Right lobe of liver (tissue), 6 donors: ENCODE measurements at regions not wholly inside any gene's neighbourhood (a gene's known extent, or its start where the extent isn't known, plus 50 kb on each side); places are given as distances from the start of the nearest gene placed in this dataset.

ENCODE experiments used
- ATAC-seq, 4 donors: fragments of 200-7000 bp; cut with Tn5 transposase; one replicate each; pipeline ENCODE4 v1.9.1; 2020; ENCODE audit warnings: mild to moderate bottlenecking in 4 of 4, moderate library complexity in 4 of 4
- DNase-seq, 3 donors: peaks; one replicate each; pipeline ENCODE4 v3.0.0-alpha.2; 2020
- H3K27ac ChIP-seq, 3 donors: fragments of 200-600 bp; one replicate each; pipeline ENCODE4 v1.8.0; 2022
- H3K27me3 ChIP-seq, 2 donors: fragments of 200-600 bp; one replicate each; pipeline ENCODE4 v1.8.0; 2022
- H3K36me3 ChIP-seq, 4 donors: fragments of 200-600 bp; sonication (generic) in 1 of 4; one replicate each; pipeline versions ENCODE4 v1.5.1 to v1.8.0; 2017 to 2022; ENCODE audit warnings: control low read depth in 1 of 4
- H3K4me1 ChIP-seq, 4 donors: fragments of 200-600 bp; sonication (generic) in 1 of 4; one replicate each; pipeline versions ENCODE4 v1.5.1 to v1.8.0; 2017 to 2022; ENCODE audit warnings: control low read depth in 1 of 4
- H3K4me3 ChIP-seq, 3 donors: fragments of 200-600 bp; one replicate each; pipeline ENCODE4 v1.8.0; 2022
- H3K9me3 ChIP-seq, 4 donors: fragments of 200-600 bp; sonication (generic) in 1 of 4; one replicate each; pipeline versions ENCODE4 v1.5.1 to v1.8.0; 2017 to 2022; ENCODE audit warnings: control low read depth in 1 of 4
- POLR2A ChIP-seq: fragments of 450-650 bp; IDR thresholded peaks from one replicate; pipeline ENCODE4 v1.6.1; 2017; ENCODE audit warnings: antibody characterized with exemption, mild to moderate bottlenecking
- WGBS: methylation state at CpG from one replicate; pipeline ENCODE4 v1.1.6; 2018; ENCODE audit warnings: low coverage, low lambda C conversion rate; ENCODE audit not compliant: insufficient coverage; ENCODE audit errors: missing lambda C conversion rate; 5-methylcytosine and 5-hydroxymethylcytosine counted together
- intact Hi-C, 2 donors: fragments of 100-400 bp; cut with DNase I; formaldehyde crosslinking; loops; one replicate each; pipeline versions ENCODE4 v1.11.2 to v1.14.1; 2022
- TF ChIP-seq, protein P1 (sequence below), 4 donors: fragments of 200-600 bp in 3 of 4; fragments of 450-650 bp in 1 of 4; IDR thresholded peaks; one replicate each; pipeline versions ENCODE4 v1.5.1 to v1.8.0; 2016 to 2022; ENCODE audit warnings: antibody characterized with exemption in 4 of 4, mild to moderate bottlenecking in 2 of 4
- donor health status: DM: no; HTN: yes; CAD: no.
- donor health status: DM: no; HTN: no; CAD: no.
- donor health status: DM: no; HTN: no; CAD: no.
- donor health status: DM: no; HTN: yes; CAD: no.
- donor health status: DM: no; HTN: yes; CAD: no.

GRCh38 chr4:167435786-167436185 lies 201.5 kb upstream of the SPOCK3 start:
- ATAC-seq (no peak), DNase-seq (no peak)
- no peak overlapping the region for H3K27ac ChIP-seq
- H3K4me1 ChIP-seq = no peaks in the 10 kb centered on the region
- no peaks in the 10 kb centered on the region for H3K36me3 ChIP-seq
- intact Hi-C loops = no loop called here
- H3K9me3 ChIP-seq = peaks cover 0 to 8% (median 0%) of the 10 kb centered on the region in 4 donors
- H3K27me3 ChIP-seq = no peaks in the 10 kb centered on the region
- 55% methylated on average over 3 of the region's 3 CpGs for WGBS
- no peak for TF ChIP-seq POLR2A
- TF ChIP-seq, protein P1, sequence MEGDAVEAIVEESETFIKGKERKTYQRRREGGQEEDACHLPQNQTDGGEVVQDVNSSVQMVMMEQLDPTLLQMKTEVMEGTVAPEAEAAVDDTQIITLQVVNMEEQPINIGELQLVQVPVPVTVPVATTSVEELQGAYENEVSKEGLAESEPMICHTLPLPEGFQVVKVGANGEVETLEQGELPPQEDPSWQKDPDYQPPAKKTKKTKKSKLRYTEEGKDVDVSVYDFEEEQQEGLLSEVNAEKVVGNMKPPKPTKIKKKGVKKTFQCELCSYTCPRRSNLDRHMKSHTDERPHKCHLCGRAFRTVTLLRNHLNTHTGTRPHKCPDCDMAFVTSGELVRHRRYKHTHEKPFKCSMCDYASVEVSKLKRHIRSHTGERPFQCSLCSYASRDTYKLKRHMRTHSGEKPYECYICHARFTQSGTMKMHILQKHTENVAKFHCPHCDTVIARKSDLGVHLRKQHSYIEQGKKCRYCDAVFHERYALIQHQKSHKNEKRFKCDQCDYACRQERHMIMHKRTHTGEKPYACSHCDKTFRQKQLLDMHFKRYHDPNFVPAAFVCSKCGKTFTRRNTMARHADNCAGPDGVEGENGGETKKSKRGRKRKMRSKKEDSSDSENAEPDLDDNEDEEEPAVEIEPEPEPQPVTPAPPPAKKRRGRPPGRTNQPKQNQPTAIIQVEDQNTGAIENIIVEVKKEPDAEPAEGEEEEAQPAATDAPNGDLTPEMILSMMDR (IDR thresholded peaks at IDR 0.05) = no peak
- no peak overlapping the region for H3K4me3 ChIP-seq

DNA sequence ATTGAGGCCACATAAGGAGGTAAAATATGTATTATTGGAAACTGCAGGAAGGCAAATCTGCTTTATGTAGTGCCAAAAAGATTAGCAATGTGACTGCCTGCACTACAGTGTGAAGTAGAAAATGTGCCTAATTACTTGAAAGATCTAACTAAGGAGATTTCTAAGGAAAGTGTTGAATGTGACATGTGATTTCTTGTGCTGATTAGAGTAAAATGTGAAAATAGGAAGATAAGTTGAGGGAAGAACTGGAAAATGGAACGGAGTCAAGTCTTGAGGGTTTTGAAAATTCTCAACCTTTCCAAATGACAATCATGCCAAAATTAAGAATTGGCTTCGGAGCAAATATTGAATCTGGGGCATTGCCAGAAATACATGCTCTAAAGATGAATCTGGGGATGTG lies 209.5 kb upstream of the SPOCK3 start:
- Histone ChIP-seq H3K36me3 (no peaks in the 10 kb centered on the region), H3K4me1 (no peaks in the 10 kb centered on the region), H3K27me3 (peaks cover 0 to 5% of the 10 kb centered on the region in 2 donors), H3K4me3 (no peak overlapping the region), H3K9me3 (no peaks in the 10 kb centered on the region), H3K27ac (no peak overlapping the region)
- WGBS = 47% methylated on average over 2 of the region's 2 CpGs
- DNase-seq (no peak), ATAC-seq (no peak)
- intact Hi-C loops = no loop called here
- TF ChIP-seq, protein P1 (IDR thresholded peaks at IDR 0.05) = no peak
- TF ChIP-seq POLR2A = no peak

DNA sequence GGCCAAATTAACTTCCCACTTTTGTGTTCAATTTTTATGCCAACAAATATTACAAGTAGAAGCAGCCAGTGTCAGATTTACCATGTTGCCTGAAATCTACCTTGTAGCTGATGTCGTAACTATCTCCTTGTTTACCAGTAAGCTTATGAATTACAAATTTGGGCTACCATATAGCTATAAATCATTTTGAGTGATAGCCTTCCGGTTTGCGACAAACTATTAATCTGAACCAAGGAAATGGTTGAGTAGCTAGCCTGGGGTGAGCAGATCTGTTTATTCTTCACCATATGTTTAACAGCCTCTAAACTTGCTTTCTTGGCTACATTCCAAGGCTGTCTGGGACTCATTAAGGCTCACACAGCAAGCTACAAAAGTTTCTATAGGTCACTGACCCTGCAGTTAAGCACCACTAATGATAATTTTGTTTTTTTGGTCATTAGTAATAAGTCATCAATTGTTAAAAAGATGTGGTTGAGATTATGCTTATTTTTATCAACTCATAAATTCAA lies 218.7 kb upstream of the SPOCK3 start:
- intact Hi-C loops = no loop called here
- Histone ChIP-seq H3K27me3 (no peaks in the 10 kb centered on the region), H3K36me3 (no peaks in the 10 kb centered on the region), H3K4me3 (no peak overlapping the region), H3K9me3 (no peaks in the 10 kb centered on the region), H3K4me1 (no peaks in the 10 kb centered on the region), H3K27ac (no peak overlapping the region)
- ATAC-seq (no peak), DNase-seq (no peak)
- 73% methylated on average over 3 of the region's 3 CpGs for WGBS
- TF ChIP-seq POLR2A = no peak
- TF ChIP-seq, protein P1 (IDR thresholded peaks at IDR 0.05) = no peak

DNA sequence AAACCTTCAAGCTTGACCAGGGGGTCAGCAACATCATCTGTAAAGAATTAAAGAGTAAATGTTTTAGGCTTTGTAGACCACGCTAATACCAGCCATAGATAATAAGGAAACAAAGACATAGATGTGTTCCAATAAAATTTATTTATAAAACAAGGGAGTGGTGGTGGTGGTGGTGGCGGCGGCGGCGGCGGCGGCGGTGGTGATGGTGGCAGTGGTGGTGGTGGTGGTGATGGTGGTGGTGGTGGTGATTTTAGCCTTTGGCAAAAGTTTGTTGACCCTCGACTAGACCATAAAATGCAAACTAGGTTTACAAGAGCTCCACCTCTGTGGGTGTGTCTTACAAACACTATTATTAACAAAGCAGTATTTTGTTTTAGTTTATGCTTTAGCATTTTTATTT lies 222.3 kb upstream of the SPOCK3 start:
- Histone ChIP-seq H3K9me3 (no peaks in the 10 kb centered on the region), H3K4me1 (no peaks in the 10 kb centered on the region), H3K27me3 (no peaks in the 10 kb centered on the region), H3K27ac (no peak overlapping the region), H3K36me3 (no peaks in the 10 kb centered on the region), H3K4me3 (no peak overlapping the region)
- WGBS = 60% methylated on average over 9 of the region's 9 CpGs
- DNase-seq (no peak), ATAC-seq (no peak)
- TF ChIP-seq, protein P1 (IDR thresholded peaks at IDR 0.05) = no peak
- TF ChIP-seq POLR2A = no peak
- intact Hi-C loops = no loop called here

DNA sequence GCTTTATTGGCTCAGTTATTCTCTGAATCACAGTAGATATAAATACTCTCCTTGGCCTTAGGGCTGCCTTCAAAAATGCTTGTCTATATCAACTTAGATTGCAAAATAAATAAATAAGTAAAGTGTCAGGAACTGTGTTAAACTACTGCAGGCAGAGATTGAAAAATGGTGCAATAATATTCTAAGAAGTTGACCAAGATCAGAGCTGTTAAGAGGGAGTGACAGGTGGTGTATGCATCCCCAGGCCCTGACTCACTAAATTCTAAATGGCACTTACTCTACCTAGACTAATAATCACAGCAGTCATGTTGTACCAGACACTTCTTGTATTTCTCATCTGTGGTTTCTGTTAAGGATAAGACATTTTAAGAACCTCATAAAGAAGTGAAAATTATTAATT lies 235.1 kb upstream of the SPOCK3 start:
- ATAC-seq (no peak), DNase-seq (no peak)
- intact Hi-C loops = no loop called here

More for the DNA sequence above, 235.1 kb upstream of the SPOCK3 start:
- Histone ChIP-seq H3K27ac (no peak overlapping the region), H3K27me3 (no peaks in the 10 kb centered on the region), H3K4me1 (no peaks in the 10 kb centered on the region), H3K9me3 (no peaks in the 10 kb centered on the region), H3K36me3 (no peaks in the 10 kb centered on the region), H3K4me3 (no peak overlapping the region)
- no peak for TF ChIP-seq POLR2A
- TF ChIP-seq, protein P1 (IDR thresholded peaks at IDR 0.05) = no peak
